Neural cell (in vitro differentiated cells): ENCODE measurements at regions not wholly inside any gene's neighbourhood (a gene's known extent, or its start where the extent isn't known, plus 50 kb on each side); places are given as distances from the start of the nearest gene placed in this dataset.
A peak's percentile ranks its signal among the peaks of the same experiment; 100 is the strongest.

Experiments used
- H2AFZ ChIP-seq: fragments of 200-600, 300-800 bp; sonication (generic), shearing (Covaris generic); 2 replicates; pipeline ENCODE4 v1.6.0; 2014; ENCODE audit warnings: low read depth, mild to moderate bottlenecking, antibody characterized with exemption, low read length, moderate library complexity
- H3F3A ChIP-seq: fragments of 200-600 bp; shearing (Covaris generic); 2 replicates; pipeline ENCODE4 v1.6.1; 2016; ENCODE audit warnings: mild to moderate bottlenecking, moderate library complexity, mixed read lengths, antibody characterized with exemption, low read length; ENCODE audit not compliant: insufficient read depth, poor library complexity, severe bottlenecking
- H3K27ac ChIP-seq: fragments of 200-600, 300-800 bp; sonication (generic), shearing (Covaris generic); 2 replicates; pipeline ENCODE4 v1.5.1; 2014; ENCODE audit warnings: mild to moderate bottlenecking, low read length, moderate library complexity
- H3K27me3 ChIP-seq: fragments of 300-800, 200-600 bp; sonication (generic), shearing (Covaris generic); 2 replicates; pipeline ENCODE4 v1.6.0; 2014; ENCODE audit warnings: mild to moderate bottlenecking, low read depth, low read length, moderate library complexity; ENCODE audit not compliant: insufficient read depth
- H3K36me3 ChIP-seq: fragments of 300-800, 200-600 bp; sonication (generic), shearing (Covaris generic); 2 replicates; pipeline ENCODE4 v1.5.1; 2014; ENCODE audit warnings: mild to moderate bottlenecking, antibody characterized with exemption, low read length, moderate library complexity; ENCODE audit not compliant: insufficient read depth
- H3K4me2 ChIP-seq: fragments of 300-800, 200-600 bp; sonication (generic), shearing (Covaris generic); 2 replicates; pipeline ENCODE4 v1.6.0; 2014; ENCODE audit warnings: mild to moderate bottlenecking, low read length
- H3K4me3 ChIP-seq: fragments of 300-800, 200-600 bp; sonication (generic), shearing (Covaris generic); 2 replicates; pipeline ENCODE4 v1.5.1; 2014; ENCODE audit warnings: mild to moderate bottlenecking, low read length, moderate library complexity
- H3K79me2 ChIP-seq: fragments of 200-600 bp; shearing (Covaris generic); replicated peaks from 2 replicates; pipeline ENCODE4 v1.6.0; 2014; ENCODE audit warnings: mild to moderate bottlenecking, low read length, moderate library complexity; ENCODE audit not compliant: insufficient read depth
- H3K9ac ChIP-seq: fragments of 300-800, 200-600 bp; sonication (generic), shearing (Covaris generic); 2 replicates; pipeline ENCODE4 v1.6.1; 2016; ENCODE audit warnings: mild to moderate bottlenecking, low read length, mixed read lengths
- H3K9me2 ChIP-seq: fragments of 200-600 bp; shearing (Covaris generic); 2 replicates; pipeline ENCODE4 v1.6.1; 2016; ENCODE audit warnings: mild to moderate bottlenecking, low read length, mixed read lengths; ENCODE audit not compliant: insufficient read depth
- H3K9me3 ChIP-seq: fragments of 200-600, 300-800 bp; sonication (generic), shearing (Covaris generic); 2 replicates; pipeline ENCODE4 v1.6.1; 2016; ENCODE audit warnings: mild to moderate bottlenecking, mixed run types, low read length, moderate library complexity, mixed read lengths
- H4K20me1 ChIP-seq: fragments of 200-600 bp; shearing (Covaris generic); 2 replicates; pipeline ENCODE4 v1.6.1; 2016; ENCODE audit warnings: mild to moderate bottlenecking, mixed run types; ENCODE audit not compliant: insufficient read depth
- CTCF ChIP-seq: fragments of 450-650 bp; IDR thresholded peaks from 2 replicates; pipeline ENCODE4 v1.5.1; 2014; ENCODE audit warnings: antibody characterized with exemption, mild to moderate bottlenecking, moderate library complexity; ENCODE audit not compliant: poor library complexity, severe bottlenecking
- EP300 ChIP-seq: fragments of 450-650 bp; conservative IDR thresholded peaks from 2 replicates; pipeline ENCODE4 v1.6.1; 2014; ENCODE audit warnings: antibody characterized with exemption, mild to moderate bottlenecking, moderate library complexity; ENCODE audit not compliant: poor library complexity, severe bottlenecking
- EZH2 ChIP-seq: fragments of 200-600, 300-800 bp; shearing (Covaris generic), sonication (generic); IDR thresholded peaks from 2 replicates; pipeline ENCODE4 v1.6.1; 2014; ENCODE audit warnings: antibody characterized with exemption, low read length, borderline replicate concordance, mild to moderate bottlenecking; ENCODE audit not compliant: insufficient read depth, poor library complexity, severe bottlenecking
- POLR2AphosphoS5 ChIP-seq: IDR thresholded peaks from 2 replicates; pipeline ENCODE4 v1.6.1; 2012
- RAD21 ChIP-seq: fragments of 450-650 bp; conservative IDR thresholded peaks from 2 replicates; pipeline ENCODE4 v1.6.1; 2014; ENCODE audit warnings: antibody characterized with exemption, mild to moderate bottlenecking, moderate library complexity
- SMC3 ChIP-seq: fragments of 450-650 bp; conservative IDR thresholded peaks from 2 replicates; pipeline ENCODE4 v1.6.1; 2014; ENCODE audit warnings: antibody characterized with exemption, mild to moderate bottlenecking, moderate library complexity; ENCODE audit not compliant: poor library complexity
- TAF1 ChIP-seq: IDR thresholded peaks from 2 replicates; pipeline ENCODE4 v1.6.1; 2012; ENCODE audit warnings: low read depth
- TF ChIP-seq, protein P1 (sequence below): IDR thresholded peaks from 2 replicates; pipeline ENCODE4 v1.6.1; 2012; ENCODE audit warnings: borderline replicate concordance

GRCh38 chr3:56989169-56989976 is 71.1 kb upstream of the SPATA12 start:
- H3K27me3 ChIP-seq = no peaks in the 10 kb centered on the region

GRCh38 chr3:56988458-56989168 is 71.9 kb upstream of the SPATA12 start:
- Histone ChIP-seq H2AFZ (no peak overlapping the region), H3K4me2 (no peak overlapping the region), H3K9me3 (no peaks in the 10 kb centered on the region), H3K36me3 (no peaks in the 10 kb centered on the region), H3K9ac (no peak overlapping the region), H3K79me2 (no peaks in the 10 kb centered on the region), H3K27ac (no peak overlapping the region), H4K20me1 (no peaks in the 10 kb centered on the region), H3F3A (no peaks in the 10 kb centered on the region), H3K27me3 (no peaks in the 10 kb centered on the region), H3K9me2 (no peaks in the 10 kb centered on the region), H3K4me3 (no peak overlapping the region)
- TF ChIP-seq POLR2AphosphoS5 (no peak), EZH2 (no peak), SMC3 (peak; percentile 98), TAF1 (no peak), RAD21 (peak; percentile 95), CTCF (peak; percentile 92)
- TF ChIP-seq, protein P1, sequence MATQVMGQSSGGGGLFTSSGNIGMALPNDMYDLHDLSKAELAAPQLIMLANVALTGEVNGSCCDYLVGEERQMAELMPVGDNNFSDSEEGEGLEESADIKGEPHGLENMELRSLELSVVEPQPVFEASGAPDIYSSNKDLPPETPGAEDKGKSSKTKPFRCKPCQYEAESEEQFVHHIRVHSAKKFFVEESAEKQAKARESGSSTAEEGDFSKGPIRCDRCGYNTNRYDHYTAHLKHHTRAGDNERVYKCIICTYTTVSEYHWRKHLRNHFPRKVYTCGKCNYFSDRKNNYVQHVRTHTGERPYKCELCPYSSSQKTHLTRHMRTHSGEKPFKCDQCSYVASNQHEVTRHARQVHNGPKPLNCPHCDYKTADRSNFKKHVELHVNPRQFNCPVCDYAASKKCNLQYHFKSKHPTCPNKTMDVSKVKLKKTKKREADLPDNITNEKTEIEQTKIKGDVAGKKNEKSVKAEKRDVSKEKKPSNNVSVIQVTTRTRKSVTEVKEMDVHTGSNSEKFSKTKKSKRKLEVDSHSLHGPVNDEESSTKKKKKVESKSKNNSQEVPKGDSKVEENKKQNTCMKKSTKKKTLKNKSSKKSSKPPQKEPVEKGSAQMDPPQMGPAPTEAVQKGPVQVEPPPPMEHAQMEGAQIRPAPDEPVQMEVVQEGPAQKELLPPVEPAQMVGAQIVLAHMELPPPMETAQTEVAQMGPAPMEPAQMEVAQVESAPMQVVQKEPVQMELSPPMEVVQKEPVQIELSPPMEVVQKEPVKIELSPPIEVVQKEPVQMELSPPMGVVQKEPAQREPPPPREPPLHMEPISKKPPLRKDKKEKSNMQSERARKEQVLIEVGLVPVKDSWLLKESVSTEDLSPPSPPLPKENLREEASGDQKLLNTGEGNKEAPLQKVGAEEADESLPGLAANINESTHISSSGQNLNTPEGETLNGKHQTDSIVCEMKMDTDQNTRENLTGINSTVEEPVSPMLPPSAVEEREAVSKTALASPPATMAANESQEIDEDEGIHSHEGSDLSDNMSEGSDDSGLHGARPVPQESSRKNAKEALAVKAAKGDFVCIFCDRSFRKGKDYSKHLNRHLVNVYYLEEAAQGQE = no peak

More at GRCh38 chr3:56989169-56989976, 71.1 kb upstream of the SPATA12 start:
- Histone ChIP-seq H3F3A (no peaks in the 10 kb centered on the region), H3K4me3 (no peak overlapping the region), H3K4me2 (no peak overlapping the region), H3K9me3 (no peaks in the 10 kb centered on the region), H3K79me2 (no peaks in the 10 kb centered on the region), H2AFZ (no peak overlapping the region), H3K9ac (no peak overlapping the region), H3K36me3 (no peaks in the 10 kb centered on the region), H3K27ac (no peak overlapping the region), H3K9me2 (no peaks in the 10 kb centered on the region), H4K20me1 (no peaks in the 10 kb centered on the region)
- TF ChIP-seq POLR2AphosphoS5 (no peak), TAF1 (no peak), EP300 (no peak), SMC3 (peak; percentile 5), EZH2 (no peak), CTCF (peak; percentile 23), RAD21 (no peak)
